NCI-H526 (cell line): ENCODE measurements at regions not wholly inside any gene's neighbourhood (a gene's known extent, or its start where the extent isn't known, plus 50 kb on each side); places are given as distances from the start of the nearest gene placed in this dataset.

ENCODE experiments used
- DNase-seq, 2 experiments: peaks; one replicate each; lab custom pipeline; 2025; lab: John Stamatoyannopoulos, UW

DNA sequence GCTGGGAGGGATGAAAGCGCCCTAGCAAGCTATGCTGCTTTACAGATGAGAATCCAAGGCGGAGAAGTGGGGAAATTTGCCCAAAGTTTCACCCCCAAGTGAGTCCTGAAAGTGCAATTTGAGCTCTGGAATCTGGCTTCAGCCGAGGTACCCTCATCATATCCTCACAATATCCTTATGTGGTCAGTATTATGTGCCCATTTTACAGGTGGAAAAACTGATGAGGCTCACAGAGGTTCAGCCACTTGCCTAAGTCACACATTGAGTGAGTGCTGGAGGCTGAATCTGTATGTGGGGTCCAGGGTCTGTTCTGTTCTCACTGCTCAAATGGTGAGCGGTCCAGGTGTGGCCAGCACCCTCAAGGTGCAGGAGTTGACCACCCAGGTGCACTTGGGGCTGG lies 85.3 kb downstream of the MATN1 start:
- no peak for DNase-seq

DNA sequence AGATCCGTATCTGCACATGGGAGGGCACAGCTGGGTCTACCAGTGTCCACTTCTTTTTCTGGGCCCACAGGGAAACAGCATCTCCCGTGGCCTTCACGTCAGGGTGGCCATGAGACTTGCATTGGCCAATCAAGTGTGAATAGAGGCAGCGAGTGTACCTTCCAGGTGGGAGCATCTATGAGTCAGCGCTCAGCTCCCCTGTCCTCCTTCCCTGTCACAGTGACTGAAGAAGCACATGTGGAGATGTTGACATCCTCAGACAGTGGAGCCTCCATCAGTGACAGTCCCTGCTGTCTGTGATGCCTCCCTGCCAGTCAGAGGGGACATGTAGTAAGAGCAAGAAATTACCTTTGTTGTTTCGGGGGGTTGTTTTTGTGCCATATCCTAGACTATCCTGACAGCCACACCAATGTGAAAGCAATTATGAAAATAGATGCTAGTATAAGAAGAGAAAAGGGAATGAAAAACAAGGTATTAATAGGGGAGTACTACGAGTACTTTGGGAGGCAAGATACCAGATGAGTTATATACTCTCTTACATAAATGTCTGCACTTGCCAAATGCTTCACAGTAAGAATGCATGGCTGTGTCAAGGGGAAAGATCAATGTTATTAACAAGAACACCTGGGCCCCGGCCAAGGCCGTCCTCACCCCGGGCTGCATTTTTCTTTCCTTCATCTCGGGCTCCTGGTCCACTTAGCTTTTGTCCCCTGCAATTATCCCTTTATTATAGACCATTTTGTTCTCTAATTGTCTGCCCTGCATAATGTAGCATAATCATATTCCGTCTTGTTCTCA lies 86.0 kb downstream of the MATN1 start:
- DNase-seq = no peak

DNA sequence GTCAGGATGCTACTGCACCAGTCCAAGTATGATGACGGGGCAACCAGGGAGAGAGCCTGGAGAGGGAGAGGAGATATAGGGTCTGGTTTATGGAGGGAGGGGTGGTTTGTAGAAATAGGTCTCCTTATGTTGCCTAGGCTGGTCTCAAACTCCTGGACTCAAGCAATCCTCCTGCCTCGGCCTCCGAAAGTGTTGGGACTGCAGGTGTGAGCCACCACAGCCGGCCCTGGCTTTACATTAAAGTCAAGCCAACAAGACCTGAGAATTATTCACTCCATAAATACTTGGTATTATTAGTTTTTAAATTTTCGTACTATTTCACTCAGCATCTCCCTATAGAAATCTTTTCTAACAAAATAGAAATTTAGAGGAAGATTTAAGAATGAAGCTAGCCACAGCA lies 86.8 kb downstream of the MATN1 start:
- DNase-seq = no peak

DNA sequence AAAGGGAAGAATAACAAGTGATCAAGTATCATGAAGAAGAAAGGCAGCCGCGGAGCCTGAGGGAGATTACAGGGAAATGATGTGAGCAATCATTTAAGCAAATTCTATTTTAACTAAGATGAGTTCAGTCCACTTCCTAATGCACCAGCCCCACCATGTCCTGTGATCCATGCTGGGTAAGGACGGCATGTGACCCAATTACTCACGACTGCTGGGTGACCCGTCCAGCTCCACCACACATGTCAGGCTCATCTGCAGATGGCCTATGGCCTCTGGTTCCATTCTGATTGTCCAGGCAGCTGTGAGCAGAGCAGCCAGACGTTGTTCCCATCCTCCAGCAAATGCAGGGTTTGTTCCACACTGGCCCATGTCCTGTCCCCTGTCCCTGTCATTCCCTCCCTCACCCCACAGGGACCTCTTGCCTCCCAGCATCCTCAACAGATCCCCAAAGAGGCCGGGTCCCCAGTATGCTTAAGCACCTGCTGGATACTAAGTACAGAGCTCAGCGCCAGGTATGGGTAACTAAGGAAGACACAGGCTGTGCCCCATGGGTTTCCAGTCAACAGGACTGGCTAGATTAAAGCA lies 87.9 kb downstream of the MATN1 start:
- DNase-seq = peak; percentile 47 to 81

DNA sequence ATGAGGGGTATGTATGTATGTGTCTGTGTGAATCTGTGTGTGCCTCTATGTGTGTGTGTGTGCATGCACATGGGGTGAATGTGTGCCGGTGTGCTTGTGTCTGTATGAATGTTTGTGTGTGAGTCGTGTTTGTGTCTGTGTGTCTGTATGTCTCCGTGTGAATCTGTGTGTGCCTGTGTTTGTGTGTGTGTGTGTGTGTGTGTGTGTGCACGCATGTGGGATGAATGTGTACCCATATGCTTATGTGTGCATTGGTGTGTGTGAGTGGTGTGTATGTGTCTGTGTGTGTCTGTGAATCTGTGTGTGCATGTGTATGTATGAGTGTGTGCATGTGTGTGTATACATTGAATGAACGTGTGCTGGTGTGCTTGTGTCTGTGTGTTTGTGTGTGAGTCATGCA lies 88.9 kb downstream of the MATN1 start:
- no peak for DNase-seq

DNA sequence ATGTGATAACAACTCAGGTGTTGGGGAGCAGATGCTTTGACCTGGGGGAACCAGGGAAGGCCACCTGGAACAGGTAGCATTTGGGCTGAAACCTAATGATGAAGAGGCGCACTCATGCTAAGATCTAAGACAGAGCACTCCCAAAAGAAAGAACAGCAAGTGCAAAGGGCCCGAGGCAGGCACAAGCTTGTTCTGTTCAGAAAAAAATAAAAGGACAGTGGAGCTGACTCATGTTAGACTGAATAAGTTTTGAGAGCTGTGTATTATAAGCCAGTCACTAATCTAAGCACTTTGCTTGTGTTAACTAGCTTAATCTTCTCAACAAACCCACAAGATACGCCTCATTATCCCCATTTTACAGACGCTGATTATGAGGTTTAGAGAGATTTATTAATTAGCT lies 90.1 kb downstream of the MATN1 start:
- no peak for DNase-seq

DNA sequence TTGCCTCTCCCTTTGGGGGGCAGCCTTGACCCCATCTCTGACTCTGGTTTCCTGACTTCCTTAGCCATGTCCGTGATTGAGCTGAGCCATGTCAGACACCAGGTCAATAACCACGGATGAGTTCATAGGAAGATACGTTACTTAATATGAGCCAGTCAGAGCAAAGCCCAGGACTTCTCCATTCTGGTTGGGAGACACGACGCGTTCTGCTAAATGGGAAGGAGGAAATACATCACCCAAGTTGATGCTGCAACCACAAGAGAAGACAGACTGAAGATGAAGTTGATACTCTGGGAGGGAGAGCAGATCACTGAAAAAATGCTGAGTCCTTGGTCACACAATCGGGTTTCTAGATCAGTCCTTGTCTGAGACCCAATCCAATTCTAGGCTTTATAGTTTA lies 90.9 kb downstream of the MATN1 start:
- DNase-seq = no peak

DNA sequence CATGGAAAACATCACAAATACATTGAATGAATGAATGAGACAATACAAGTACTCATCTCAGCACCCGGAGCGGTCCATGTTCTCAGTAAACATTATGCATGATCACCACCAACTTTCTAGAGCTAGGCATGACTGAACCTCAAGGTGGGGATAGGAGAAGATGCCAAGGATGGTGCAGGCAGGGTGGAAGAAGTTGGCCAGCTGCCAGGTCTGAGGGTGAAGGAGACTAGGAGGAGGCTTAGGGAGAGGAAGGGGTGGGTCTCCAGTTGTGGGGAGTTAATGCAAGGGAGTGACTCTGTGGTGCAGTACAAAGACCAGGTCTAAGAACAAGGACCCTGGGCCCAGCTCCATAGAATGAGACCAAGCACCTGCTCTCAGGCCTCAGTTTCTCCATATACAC lies 91.7 kb downstream of the MATN1 start:
- DNase-seq = no peak

DNA sequence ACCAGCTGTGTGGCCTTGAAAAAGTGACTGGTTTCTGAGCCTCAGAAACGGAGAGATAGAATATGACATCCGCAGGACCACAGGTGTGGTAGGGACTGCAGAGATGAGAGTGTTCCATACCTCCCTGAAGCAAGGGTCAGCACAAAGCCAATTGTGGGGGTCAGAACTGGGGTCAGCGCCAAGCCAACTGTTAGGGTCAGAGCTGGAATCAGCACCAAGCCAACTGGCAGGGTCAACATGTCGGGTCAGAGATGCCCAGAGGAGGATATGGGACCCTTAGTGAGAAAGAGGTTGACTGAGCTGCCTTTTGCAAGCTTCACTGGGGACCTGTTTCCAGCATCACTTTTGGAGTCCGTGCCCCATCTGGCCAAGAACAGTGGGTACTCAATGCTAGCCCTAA lies 93.9 kb downstream of the MATN1 start:
- DNase-seq = no peak

DNA sequence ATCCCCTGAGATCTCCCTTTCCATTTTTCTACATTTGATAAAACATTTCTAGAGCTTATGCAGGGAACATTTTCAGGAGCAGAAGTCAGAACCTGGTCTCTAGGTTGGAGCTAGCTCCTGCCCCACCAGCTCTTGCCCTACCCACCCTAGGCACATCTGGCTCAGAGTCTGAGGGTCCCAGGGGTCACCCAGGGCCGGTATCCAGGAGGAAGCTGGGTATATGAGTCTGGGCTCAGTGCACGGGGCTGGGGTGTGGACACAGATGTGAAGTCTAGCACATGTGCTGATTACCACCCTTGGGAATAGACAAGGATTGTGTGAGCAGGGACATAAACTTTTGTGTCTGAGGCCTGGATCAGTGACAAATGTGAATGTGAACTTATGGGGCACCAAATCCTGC lies 95.4 kb downstream of the MATN1 start:
- DNase-seq = no peak

DNA sequence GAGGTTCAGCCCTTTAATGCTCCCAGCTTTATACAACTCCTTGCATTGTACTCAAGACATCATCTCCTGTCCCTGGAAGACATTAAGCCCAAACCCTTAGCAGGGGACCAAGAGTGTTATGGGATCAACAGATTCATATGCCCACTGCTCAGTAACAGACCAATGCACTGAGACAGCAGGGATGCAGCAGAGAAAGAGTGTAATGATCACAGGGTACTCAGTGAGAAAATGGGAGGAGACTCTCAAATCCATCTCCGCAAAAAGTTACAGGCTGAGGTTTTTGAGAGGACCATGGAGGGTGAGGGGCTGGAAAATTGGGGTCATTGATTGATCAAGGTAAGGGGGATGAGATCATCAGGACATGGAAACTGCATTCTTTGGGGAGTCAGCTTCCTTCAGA lies 96.2 kb downstream of the MATN1 start:
- DNase-seq = no peak

DNA sequence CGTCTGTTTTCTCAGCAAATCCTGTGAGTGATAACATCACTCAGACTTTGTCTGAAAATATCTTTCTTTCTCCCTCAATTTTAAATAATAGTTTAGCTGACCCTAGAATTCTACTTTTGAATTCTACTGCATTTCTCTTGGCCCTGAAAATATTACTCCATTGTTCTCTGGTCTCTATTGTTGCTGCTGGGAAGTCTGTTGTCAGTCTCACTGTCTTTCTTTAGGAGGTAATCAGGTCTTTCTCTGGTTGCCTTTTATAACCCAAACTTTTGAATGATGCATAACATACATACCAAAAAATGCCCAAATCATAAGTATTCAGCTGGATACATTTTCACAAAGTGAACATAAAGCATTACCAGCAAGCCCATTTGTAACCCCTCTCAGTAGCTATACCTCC lies 100.0 kb downstream of the MATN1 start:
- no peak for DNase-seq

DNA sequence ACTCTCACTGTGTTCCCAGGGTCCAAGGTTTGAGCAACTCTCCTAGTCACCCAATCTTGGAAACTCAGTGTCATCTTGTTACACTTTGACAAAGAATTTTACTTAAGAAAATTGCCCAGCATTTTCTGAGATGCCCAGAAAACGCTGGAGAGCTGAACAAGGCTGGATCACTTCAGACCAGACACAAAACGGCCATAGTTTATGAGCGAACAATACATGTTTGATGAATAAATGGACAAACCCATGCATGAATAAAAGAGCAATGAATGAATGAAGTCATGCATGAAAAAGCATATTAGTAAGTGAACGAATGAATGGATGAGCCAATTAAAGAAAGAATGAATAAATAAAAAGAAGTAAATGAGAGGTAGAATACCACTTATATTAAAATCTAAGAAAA lies 103.8 kb downstream of the MATN1 start:
- DNase-seq = no peak

DNA sequence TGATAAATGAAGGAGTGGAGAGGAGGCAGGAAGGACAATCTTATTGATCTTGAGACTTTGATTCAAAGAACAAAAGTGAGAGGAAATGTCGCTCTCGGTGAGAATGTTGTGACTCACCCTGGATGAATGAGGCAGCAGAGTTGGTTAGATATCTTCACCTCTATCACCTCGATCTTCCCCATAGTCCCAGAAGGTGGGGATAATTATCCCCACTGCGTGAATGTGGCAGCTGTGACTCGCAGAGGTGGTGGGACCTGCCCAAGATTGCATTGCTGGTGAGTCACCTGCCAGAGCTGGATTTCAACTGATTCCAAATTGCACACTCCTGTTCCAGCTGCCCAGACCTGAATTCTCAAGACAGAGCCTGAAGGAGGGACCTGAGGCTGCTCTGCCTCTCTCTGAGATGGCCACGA lies 105.0 kb downstream of the MATN1 start:
- no peak for DNase-seq

DNA sequence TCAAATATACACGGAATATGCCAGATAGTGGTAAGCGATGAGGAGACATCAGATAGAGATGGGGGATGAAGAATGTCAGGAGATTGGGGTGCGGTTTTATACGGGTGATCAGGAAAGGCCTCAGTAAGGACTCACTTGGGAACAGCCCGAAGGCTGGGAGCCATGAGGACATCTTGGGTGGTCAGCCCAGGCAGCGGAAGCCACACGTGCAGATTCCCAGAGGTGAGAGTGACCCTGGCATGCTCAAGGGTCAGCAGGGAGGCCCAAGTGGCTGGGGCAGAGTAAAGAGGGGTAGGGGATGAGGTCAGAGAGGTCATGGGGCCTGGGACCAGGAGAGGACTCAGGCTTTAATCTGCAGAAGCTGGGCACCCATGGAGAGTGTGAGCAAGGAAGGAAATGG lies 106.6 kb downstream of the MATN1 start:
- no peak for DNase-seq

DNA sequence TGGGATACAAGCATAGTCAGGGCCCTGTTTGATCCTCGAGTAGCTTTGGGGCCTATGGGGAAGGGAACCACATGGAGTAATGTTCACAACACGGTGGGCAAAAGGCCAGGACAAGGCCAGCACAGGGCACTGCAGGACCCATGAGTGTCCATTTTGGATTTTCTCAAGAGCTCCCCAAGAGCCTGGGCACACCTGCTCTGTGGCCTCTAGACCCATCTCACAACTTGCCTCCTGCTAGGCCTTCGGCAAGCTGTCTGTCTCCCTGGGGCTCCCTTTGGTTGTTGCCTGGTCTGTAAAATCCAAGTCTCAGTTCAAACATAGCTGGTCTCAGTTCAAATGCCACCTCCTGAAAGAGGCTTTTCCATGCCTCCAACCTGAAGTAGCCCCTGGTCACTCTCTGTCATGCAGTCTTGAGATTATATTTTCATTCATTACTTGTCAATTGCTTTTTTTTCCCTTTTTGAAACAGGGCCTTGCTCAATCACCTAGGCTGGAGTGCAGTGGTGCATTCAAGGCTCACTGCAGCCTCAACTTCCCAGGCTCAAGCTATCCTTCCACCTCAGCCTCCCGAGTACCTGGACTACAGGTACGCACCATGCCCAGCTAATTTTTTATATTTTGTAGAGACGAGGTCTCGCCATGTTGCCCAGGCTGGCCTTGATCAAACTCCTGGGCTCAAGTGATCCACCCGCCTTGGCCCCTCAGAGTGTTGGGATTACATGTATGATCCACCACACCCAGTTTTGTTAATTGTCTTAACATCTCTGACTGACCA lies 107.4 kb downstream of the MATN1 start:
- no peak for DNase-seq

DNA sequence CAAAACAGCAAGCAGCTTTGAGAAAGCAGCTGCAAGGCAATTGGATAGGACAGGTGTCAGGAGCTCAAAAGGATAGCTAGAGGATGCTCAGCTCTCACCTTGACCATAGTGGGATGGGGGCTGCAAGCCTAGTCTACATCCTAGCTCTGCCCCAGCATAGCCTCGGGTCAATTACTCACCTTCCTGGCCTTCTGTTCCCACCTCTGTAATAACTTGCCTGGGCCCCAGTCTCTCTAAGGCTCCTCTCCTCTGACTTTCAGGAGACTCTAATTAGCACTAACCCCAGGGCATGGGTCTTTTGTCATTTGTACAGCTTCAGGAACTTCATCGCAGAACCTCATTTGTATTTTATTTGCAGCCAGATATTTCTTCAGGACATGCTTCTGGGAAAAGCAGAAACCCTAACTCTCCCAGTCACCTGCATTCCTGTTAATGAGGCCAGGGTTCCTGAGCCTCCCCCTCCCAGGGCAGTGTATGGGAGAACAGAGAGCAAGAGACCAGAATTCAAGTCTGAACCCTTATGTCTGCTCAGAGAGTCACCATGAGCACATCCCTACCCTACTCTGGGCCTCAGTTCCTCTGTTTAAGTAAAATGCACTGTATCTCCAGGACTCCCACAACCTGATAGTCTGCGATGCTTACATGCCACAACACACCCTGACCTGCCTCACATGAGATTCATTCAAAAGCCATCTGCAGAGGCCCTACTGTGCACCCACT lies 108.1 kb downstream of the MATN1 start:
- no peak for DNase-seq

DNA sequence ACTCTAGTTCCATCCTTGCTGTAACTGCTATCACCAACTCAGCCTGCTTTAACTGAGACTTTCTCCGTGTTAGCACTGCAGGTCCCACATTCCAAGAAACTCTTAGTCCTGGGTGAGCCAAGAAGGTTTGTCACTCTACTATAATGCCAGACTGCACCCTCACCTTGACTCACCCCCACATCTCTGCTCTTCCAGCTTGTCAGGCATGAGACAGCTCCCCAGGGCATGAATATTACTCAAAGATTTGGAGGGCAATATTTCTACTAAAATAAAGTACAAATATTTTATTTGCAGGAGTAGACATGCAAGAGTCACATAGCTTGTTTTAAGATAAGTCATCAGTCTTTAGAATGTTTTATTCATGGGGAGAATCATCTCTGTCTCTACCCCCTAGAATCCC lies 110.2 kb downstream of the MATN1 start:
- no peak for DNase-seq

DNA sequence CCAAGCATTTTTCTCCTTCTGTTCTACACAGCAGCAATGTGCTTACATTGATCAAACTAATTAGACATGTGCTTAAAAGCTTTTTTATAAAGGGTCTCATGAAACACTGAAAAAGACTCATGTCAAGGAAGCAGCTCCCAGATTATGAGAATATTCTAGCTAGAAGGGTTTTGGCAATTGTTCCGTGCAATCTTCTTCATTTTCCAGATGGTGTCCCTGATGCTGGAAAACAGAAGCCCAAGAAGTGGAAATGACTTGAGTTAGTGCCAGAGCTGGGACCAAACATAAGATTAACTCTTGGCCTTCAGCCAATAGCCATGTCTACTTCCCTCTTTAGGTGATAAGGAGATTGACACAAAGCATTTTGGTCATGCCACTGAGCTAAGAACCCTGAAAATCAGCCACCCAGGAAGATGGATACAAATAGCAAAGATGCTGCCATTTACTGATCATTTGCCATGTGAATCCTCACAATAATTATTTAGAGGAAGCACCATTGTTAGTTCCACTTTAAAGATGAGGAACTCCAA lies 110.8 kb downstream of the MATN1 start:
- DNase-seq = no peak

DNA sequence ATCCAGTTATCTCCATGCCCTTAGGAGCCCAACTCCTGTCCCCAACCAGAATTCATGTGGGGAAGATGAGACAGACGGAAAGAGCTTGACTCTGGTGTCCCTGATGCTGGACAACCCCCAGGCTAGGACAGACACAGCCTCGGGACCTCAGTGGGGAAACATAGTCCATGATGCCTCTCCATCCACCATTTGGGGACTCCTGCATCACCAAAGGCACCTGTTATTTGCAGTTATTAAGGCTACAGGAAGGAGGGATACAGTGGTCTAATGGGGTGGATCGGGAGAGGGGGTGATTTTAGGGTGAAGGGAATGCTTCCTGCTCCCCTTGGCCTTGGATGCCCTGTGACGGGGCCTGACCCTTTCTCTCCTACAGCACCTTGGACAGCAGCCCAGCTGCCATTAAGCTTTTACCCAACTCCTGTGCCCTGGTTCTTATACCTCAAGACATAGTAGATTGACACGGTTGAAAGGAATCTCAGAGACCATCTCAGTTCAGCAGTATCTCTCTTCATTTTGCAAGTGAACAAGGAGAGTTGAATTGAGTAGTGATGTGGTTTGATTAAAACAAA lies 111.6 kb downstream of the MATN1 start:
- no peak for DNase-seq

DNA sequence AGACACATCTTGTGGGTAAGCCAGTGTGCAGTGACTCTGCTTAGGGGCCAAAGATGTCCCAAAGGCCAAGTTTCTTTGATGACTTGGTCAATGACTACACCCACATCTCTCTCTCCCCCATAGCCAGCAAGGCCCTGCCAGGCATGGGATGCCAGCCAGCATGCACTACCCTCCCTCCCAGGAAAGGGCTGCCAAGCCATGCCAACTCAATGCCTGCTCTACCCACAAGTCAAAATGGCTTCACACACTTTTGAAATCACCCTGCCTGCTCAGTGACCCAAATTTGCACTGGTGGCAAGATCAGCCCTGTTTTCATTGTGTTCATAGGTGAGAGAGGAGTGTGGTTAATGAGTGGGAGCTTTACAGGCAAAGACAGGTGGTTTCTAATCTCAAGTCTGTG lies 112.5 kb downstream of the MATN1 start:
- no peak for DNase-seq

DNA sequence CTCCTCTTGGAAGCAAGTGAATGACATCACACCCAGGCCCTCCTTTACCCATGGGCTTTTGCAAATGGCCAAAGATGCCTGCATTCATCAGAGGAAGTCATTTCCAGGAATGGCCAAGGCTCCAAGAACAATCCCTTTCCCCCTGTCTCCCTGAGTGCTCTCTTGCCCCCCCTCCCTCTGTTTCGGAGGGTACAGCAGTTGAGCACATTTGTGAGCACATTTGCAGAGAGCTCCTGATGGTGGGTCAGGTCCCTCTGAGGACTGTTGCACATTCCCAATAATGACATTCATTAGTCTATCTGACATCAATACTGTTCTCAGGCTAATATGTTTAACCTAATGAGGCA lies 113.4 kb downstream of the MATN1 start:
- DNase-seq = no peak
